ENCODE measurements at regions not wholly inside any gene's neighbourhood (a gene's known extent, or its start where the extent isn't known, plus 50 kb on each side); places are given as distances from the start of the nearest gene placed in this dataset.

DNA sequence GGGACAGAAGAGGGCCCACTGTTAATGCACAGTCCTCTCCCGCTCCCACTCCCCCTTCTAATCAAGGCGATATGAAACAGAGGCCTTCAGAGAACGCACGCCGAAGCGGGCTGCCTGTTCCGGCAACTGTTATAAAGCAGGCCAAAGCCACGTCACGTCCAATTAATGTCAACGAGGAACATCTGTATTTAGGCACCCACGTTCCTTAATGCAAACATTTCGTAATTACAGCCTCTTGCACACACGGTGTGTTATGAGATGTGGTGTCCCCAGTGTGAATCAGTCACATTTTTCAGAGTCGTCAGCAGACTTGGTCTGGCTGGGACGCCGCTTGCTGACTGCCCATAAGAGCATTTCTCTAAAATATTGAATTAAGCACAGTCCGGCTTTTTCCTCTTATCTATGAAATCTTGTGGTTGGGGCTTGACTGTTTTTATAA lies 339.0 kb downstream of the NSG2 start:
- no peak for TF ChIP-seq EZH2phosphoT487 (IDR thresholded peaks at IDR 0.05; ENCODE audit: borderline replicate concordance, low read depth, low read length)
- TF ChIP-seq, protein P1, sequence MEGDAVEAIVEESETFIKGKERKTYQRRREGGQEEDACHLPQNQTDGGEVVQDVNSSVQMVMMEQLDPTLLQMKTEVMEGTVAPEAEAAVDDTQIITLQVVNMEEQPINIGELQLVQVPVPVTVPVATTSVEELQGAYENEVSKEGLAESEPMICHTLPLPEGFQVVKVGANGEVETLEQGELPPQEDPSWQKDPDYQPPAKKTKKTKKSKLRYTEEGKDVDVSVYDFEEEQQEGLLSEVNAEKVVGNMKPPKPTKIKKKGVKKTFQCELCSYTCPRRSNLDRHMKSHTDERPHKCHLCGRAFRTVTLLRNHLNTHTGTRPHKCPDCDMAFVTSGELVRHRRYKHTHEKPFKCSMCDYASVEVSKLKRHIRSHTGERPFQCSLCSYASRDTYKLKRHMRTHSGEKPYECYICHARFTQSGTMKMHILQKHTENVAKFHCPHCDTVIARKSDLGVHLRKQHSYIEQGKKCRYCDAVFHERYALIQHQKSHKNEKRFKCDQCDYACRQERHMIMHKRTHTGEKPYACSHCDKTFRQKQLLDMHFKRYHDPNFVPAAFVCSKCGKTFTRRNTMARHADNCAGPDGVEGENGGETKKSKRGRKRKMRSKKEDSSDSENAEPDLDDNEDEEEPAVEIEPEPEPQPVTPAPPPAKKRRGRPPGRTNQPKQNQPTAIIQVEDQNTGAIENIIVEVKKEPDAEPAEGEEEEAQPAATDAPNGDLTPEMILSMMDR (conservative IDR thresholded peaks at IDR 0.05; ENCODE audit: low read length) = no peak
- Histone ChIP-seq H3K4me1 (ENCODE audit: insufficient read depth, low read length, poor library complexity, severe bottlenecking) (no peaks in the 10 kb centered on the region), H3K4me3 (ENCODE audit: low read depth, low read length, poor library complexity, severe bottlenecking) (no peak overlapping the region), H4K20me1 (ENCODE audit: insufficient read depth, low read length) (no peaks in the 10 kb centered on the region), H3K9me2 (ENCODE audit: insufficient read depth, low read length) (no peaks in the 10 kb centered on the region), H2AFZ (ENCODE audit: low read length) (no peak overlapping the region), H3K9me3 (ENCODE audit: low read length) (no peaks in the 10 kb centered on the region), H3K4me2 (ENCODE audit: low read length) (no peak overlapping the region), H3K36me3 (ENCODE audit: insufficient read depth, low read length) (no peaks in the 10 kb centered on the region), H3K27ac (ENCODE audit: low read depth, low read length, poor library complexity, severe bottlenecking) (no peak overlapping the region), H3K79me2 (ENCODE audit: insufficient read depth, low read depth, low read length) (no peaks in the 10 kb centered on the region)
- ChIA-PET CTCF (ENCODE audit: unreplicated experiment) (no interaction called here), POLR2A (no interaction called here)
- no TSS peak for BruUV-seq (replicated peaks)
- intact Hi-C loops (cut with micrococcal nuclease; ENCODE audit: unreplicated experiment) = no loop called here
- no peak for DNase-seq (ENCODE audit: low spot score)

DNA sequence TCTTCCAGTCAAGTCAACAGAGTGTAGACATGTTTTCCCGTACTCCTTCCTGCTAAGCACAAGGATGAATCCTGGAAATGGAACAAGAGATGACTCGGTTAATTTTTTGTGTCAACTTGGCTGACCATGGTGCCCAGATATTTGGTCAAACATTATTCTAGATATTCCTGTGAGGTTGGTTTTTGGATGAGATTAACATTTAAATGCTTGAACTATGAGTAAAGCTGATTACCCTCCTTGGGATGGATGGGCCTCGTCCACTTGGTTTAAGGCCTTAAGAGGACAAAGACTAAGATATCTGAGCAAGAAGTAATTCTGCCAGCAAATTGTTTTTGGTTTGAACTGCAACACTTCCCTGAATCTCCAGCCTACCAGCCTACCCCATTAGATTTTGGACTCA lies 338.1 kb upstream of the MSX2 start:
- DNase-seq (ENCODE audit: low spot score) = no peak
- Histone ChIP-seq H4K20me1 (ENCODE audit: insufficient read depth, low read length) (no peaks in the 10 kb centered on the region), H3K79me2 (ENCODE audit: insufficient read depth, low read depth, low read length) (no peaks in the 10 kb centered on the region), H3K9me3 (ENCODE audit: low read length) (no peaks in the 10 kb centered on the region), H2AFZ (ENCODE audit: low read length) (no peak overlapping the region), H3K4me3 (ENCODE audit: low read depth, low read length, poor library complexity, severe bottlenecking) (no peak overlapping the region), H3K9me2 (ENCODE audit: insufficient read depth, low read length) (no peaks in the 10 kb centered on the region), H3K27ac (ENCODE audit: low read depth, low read length, poor library complexity, severe bottlenecking) (no peak overlapping the region), H3K4me1 (ENCODE audit: insufficient read depth, low read length, poor library complexity, severe bottlenecking) (no peaks in the 10 kb centered on the region), H3K4me2 (ENCODE audit: low read length) (no peak overlapping the region), H3K36me3 (ENCODE audit: insufficient read depth, low read length) (no peaks in the 10 kb centered on the region)
- ChIA-PET CTCF (ENCODE audit: unreplicated experiment) (no interaction called here), POLR2A (no interaction called here)
- intact Hi-C loops (cut with micrococcal nuclease; ENCODE audit: unreplicated experiment) = no loop called here
- no peak for TF ChIP-seq EZH2phosphoT487 (IDR thresholded peaks at IDR 0.05; ENCODE audit: borderline replicate concordance, low read depth, low read length)
- TF ChIP-seq, protein P1 (conservative IDR thresholded peaks at IDR 0.05; ENCODE audit: low read length) = no peak
- no TSS peak for BruUV-seq (replicated peaks)

DNA sequence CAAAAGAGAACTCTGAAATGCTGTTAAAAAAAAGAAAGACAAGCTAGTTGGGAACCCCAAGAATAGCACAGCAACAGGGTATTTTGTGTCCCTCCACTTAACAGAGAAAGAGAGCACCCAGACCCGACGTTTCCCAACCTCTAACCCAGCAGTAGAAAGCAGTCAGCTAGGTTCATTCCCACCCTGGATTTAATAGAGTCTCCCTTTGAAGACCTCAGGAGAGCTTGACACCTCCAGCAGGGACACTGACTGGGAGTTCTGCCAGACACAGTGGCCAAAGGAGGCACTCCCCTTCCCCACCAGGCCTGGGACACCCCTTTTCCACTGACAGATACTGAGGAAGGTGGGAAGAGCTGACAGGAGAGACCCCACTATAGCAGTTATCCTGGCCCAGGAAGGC lies 337.5 kb upstream of the MSX2 start:
- no peak for TF ChIP-seq EZH2phosphoT487 (IDR thresholded peaks at IDR 0.05; ENCODE audit: borderline replicate concordance, low read depth, low read length)
- TF ChIP-seq, protein P1 (conservative IDR thresholded peaks at IDR 0.05; ENCODE audit: low read length) = no peak
- Histone ChIP-seq H3K27ac (ENCODE audit: low read depth, low read length, poor library complexity, severe bottlenecking) (no peak overlapping the region), H3K9me2 (ENCODE audit: insufficient read depth, low read length) (no peaks in the 10 kb centered on the region), H3K4me2 (ENCODE audit: low read length) (no peak overlapping the region), H4K20me1 (ENCODE audit: insufficient read depth, low read length) (no peaks in the 10 kb centered on the region), H3K36me3 (ENCODE audit: insufficient read depth, low read length) (no peaks in the 10 kb centered on the region), H2AFZ (ENCODE audit: low read length) (no peak overlapping the region), H3K4me1 (ENCODE audit: insufficient read depth, low read length, poor library complexity, severe bottlenecking) (no peaks in the 10 kb centered on the region), H3K9me3 (ENCODE audit: low read length) (no peaks in the 10 kb centered on the region), H3K79me2 (ENCODE audit: insufficient read depth, low read depth, low read length) (no peaks in the 10 kb centered on the region), H3K4me3 (ENCODE audit: low read depth, low read length, poor library complexity, severe bottlenecking) (no peak overlapping the region)
- ChIA-PET POLR2A (interaction anchor here (0.9 kb wide), 1 partner anchor 12 kb away, joined by 3 read pairs; no protein-coding TSS in a partner anchor), CTCF (ENCODE audit: unreplicated experiment) (no interaction called here)
- intact Hi-C loops (cut with micrococcal nuclease; ENCODE audit: unreplicated experiment) = no loop called here
- no TSS peak for BruUV-seq (replicated peaks)
- DNase-seq (ENCODE audit: low spot score) = no peak

Measured in OCI-LY7 (cell line).